Mucosa of rectum (tissue), 2 donors: ENCODE measurements at regions not wholly inside any gene's neighbourhood (a gene's known extent, or its start where the extent isn't known, plus 50 kb on each side); places are given as distances from the start of the nearest gene placed in this dataset.

Experiments used
- H3K27ac ChIP-seq, 2 donors: one replicate each; pipeline ENCODE4 v1.7.0; 2013; ENCODE audit warnings: inconsistent platforms in 2 of 2, low read depth in 2 of 2, low read length in 2 of 2
- H3K27me3 ChIP-seq, 2 donors: one replicate each; pipeline ENCODE4 v1.7.0; 2013; ENCODE audit warnings: low read length in 2 of 2; ENCODE audit not compliant: control insufficient read depth in 2 of 2, insufficient read depth in 2 of 2
- H3K36me3 ChIP-seq, 2 donors: one replicate each; pipeline ENCODE4 v1.7.0; 2013; ENCODE audit warnings: low read length in 2 of 2; ENCODE audit not compliant: control insufficient read depth in 2 of 2, insufficient read depth in 2 of 2
- H3K4me1 ChIP-seq, 2 donors: one replicate each; pipeline ENCODE4 v1.7.0; 2013; ENCODE audit warnings: low read length in 2 of 2, mild to moderate bottlenecking in 1 of 2; ENCODE audit not compliant: control insufficient read depth in 2 of 2, insufficient read depth in 2 of 2
- H3K4me3 ChIP-seq, 2 donors: one replicate each; pipeline ENCODE4 v1.7.0; 2013; ENCODE audit warnings: low read length in 2 of 2
- H3K9ac ChIP-seq, 2 donors: one replicate each; pipeline ENCODE4 v1.7.0; 2013; ENCODE audit warnings: low read length in 2 of 2, low read depth in 1 of 2, mild to moderate bottlenecking in 1 of 2
- H3K9me3 ChIP-seq, 2 donors: one replicate each; pipeline ENCODE4 v1.7.0; 2013; ENCODE audit warnings: low read length in 2 of 2; ENCODE audit not compliant: control insufficient read depth in 2 of 2
- donor health status: healthy.
- donor health status: Normal muscosa, but diverticular disease.

DNA sequence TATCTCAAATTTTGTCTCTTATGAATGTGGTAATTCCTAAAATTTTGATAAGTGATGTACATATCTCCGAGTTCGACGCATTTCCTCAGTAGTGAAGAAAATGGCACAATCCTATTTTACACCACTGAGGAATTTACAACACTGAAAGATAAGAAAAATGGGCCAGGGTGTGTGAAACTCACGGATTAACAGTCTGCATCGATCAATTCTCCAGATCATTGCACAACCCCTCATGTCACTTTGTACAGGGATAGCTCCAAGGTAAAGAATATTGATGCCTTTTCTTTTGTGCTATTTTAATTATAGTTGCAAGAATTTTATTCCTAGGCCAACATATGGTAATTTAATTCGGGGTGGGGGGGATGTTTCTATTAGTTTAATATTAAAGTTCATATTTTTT, 268.7 kb upstream of the VCX3A start:
- Histone ChIP-seq H3K36me3 (no peaks in the 10 kb centered on the region), H3K9ac (no peak overlapping the region), H3K4me3 (no peak overlapping the region), H3K27ac (no peak overlapping the region), H3K27me3 (no peaks in the 10 kb centered on the region), H3K9me3 (no peaks in the 10 kb centered on the region), H3K4me1 (no peaks in the 10 kb centered on the region)

- no peaks in the 10 kb centered on the region for H3K27me3 ChIP-seq
- H3K9me3 ChIP-seq: no peaks in the 10 kb centered on the region
- H3K36me3 ChIP-seq: no peaks in the 10 kb centered on the region
- H3K9ac ChIP-seq: no peak overlapping the region
- H3K4me1 ChIP-seq: no peaks in the 10 kb centered on the region
- H3K27ac ChIP-seq: no peak overlapping the region
- no peak overlapping the region for H3K4me3 ChIP-seq
These were observed 258.1 kb upstream of the VCX3A start for GRCh38 chrX:6793000-6793399.

DNA sequence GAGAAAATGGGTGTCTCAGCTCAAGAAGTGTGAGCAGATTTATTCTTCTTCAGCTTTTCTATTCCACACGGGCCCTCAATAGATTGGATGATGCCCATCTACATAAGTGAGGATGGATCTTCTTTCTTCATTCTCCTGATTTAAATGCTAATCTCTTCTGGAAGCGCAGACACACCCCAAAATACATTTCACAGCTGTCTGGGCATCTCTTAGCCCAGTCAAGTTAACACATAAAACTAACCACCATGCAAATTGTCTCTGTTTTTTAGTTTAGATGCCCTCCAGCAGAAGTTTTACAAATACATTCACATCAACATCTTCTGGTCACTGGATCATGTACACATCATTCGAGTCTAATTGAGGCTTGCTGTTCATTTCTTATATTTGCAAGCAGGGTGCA, 249.0 kb upstream of the VCX3A start:
- no peaks in the 10 kb centered on the region for H3K9me3 ChIP-seq
- H3K9ac ChIP-seq: no peak overlapping the region
- H3K27ac ChIP-seq: no peak overlapping the region
- H3K4me3 ChIP-seq: no peak overlapping the region
- H3K4me1 ChIP-seq: no peaks in the 10 kb centered on the region
- H3K27me3 ChIP-seq: no peaks in the 10 kb centered on the region
- H3K36me3 ChIP-seq: no peaks in the 10 kb centered on the region

GRCh38 chrX:6782831-6783230, 247.9 kb upstream of the VCX3A start:
- Histone ChIP-seq H3K36me3 (no peaks in the 10 kb centered on the region), H3K27me3 (no peaks in the 10 kb centered on the region), H3K9ac (no peak overlapping the region), H3K27ac (no peak overlapping the region), H3K9me3 (no peaks in the 10 kb centered on the region), H3K4me3 (no peak overlapping the region), H3K4me1 (no peaks in the 10 kb centered on the region)

DNA sequence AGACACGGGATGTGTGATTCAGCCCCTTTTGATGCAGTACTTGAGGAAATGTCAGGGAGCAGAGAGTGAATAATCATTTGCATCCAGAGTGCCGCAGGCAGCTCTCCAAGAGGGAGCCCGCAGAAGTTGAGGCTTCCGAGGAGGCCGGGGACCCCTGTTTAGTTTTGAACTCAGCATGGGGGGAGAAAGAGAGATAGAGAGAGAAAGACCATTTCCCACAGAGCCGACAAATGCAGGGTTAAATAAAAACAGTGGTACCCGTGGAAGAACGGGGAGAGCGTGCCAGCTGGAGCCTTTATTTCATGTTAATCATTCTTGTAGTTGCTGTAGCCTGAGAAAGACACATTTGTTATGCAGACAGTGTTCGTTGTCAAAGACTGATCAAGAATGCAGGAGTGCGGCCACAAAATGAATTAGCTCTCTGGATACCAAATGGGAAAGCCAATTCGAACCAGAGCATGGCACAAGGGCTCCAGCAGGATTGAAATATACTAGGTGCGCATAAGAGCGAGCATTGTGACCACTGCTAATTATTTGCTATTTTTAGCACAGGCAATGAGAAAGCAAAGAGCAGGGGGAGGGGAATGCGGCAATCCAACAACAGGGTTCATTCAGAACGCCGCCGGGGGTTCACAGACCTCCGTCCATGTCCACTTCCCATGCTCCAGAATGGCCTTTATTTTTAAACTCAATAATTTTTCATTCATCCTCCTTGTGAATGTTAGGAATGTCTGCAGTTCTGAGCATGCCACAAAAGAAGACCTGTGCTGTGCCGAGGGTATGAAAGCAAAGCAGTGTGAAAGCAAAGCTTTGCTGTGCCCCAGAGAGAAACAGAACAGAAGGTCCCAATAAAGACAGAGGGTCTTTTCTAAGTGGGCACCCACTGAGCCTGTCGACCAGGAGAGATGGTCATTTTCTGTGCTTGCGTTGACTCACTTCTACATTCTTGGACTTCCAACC, 243.9 kb upstream of the VCX3A start:
- H3K9me3 ChIP-seq: no peaks in the 10 kb centered on the region
- no peak overlapping the region for H3K9ac ChIP-seq
- no peaks in the 10 kb centered on the region for H3K36me3 ChIP-seq
- H3K4me3 ChIP-seq: peak overlapping the region in 1 of 2 donors; percentile 31
- H3K27ac ChIP-seq: no peak overlapping the region
- H3K27me3 ChIP-seq: no peaks in the 10 kb centered on the region
- no peaks in the 10 kb centered on the region for H3K4me1 ChIP-seq

GRCh38 chrX:6777238-6778002, 242.5 kb upstream of the VCX3A start:
- Histone ChIP-seq H3K27ac (no peak overlapping the region), H3K4me3 (no peak overlapping the region), H3K9ac (no peak overlapping the region), H3K27me3 (no peaks in the 10 kb centered on the region), H3K4me1 (no peaks in the 10 kb centered on the region), H3K9me3 (no peaks in the 10 kb centered on the region), H3K36me3 (no peaks in the 10 kb centered on the region)

DNA sequence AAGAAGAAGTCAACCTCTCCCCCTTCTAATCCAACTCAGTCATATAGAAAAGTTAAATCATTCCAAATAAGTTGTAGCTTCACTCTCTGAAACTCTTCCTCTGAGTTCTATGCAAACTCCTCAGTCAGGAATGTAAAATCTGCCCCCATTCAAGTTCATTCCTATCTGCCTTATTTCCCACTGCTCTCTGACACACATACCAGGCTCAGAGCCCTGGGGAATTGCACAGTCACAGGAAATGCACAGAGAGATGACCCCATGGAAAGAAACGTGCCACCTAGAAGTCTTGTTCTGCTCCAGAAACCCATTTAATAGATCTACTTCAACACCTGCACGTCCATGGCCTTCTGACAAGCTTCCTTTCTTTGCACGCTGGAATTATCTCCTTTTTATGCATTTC, 236.0 kb upstream of the VCX3A start:
- H3K9me3 ChIP-seq: no peaks in the 10 kb centered on the region
- no peak overlapping the region for H3K27ac ChIP-seq
- H3K27me3 ChIP-seq: no peaks in the 10 kb centered on the region
- H3K9ac ChIP-seq: no peak overlapping the region
- no peaks in the 10 kb centered on the region for H3K4me1 ChIP-seq
- H3K36me3 ChIP-seq: no peaks in the 10 kb centered on the region
- H3K4me3 ChIP-seq: no peak overlapping the region

DNA sequence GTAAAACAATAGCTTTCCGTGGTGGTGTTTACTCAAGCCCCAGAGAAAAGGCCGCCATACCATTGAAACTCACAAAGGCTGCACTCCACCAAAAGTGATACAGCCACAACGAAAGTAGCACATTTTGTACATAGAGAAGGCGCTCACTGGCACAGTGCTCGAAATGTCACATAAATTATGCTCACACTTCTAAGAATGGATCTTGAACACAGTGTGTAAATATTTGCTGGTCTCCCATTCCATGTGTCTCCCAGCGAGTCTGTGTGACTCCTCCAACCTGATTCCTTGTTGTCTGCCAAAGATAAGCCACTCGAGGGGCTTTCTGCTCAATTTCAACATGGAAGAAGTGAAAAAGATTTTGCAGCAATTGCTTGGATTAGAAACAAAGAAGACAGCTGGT, 234.0 kb upstream of the VCX3A start:
- H3K4me1 ChIP-seq: no peaks in the 10 kb centered on the region
- no peak overlapping the region for H3K4me3 ChIP-seq
- H3K36me3 ChIP-seq: no peaks in the 10 kb centered on the region
- H3K27me3 ChIP-seq: no peaks in the 10 kb centered on the region
- H3K27ac ChIP-seq: no peak overlapping the region
- H3K9ac ChIP-seq: no peak overlapping the region
- no peaks in the 10 kb centered on the region for H3K9me3 ChIP-seq

DNA sequence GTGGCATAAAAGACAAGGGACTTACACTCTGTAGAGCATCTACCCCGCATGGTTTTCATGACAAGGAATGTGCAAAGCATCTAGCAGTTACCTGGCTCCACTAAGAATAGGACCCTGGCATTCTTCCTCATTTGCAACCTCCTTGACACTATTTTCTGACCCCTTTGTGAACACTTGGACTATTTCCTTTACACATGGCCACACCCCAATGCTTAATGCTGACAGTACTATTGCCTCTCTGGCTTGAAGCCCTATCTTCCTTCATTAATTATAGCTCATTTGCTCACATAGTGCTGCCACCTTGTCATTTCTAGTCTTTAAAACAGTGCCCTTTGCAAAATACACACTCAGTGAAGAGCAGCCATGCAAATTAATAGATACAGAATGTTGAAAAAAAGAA, 226.3 kb upstream of the VCX3A start:
- H3K36me3 ChIP-seq: no peaks in the 10 kb centered on the region
- peaks cover 0 to 3% of the 10 kb centered on the region in 2 donors for H3K9me3 ChIP-seq
- no peak overlapping the region for H3K4me3 ChIP-seq
- no peaks in the 10 kb centered on the region for H3K27me3 ChIP-seq
- H3K4me1 ChIP-seq: no peaks in the 10 kb centered on the region
- no peak overlapping the region for H3K9ac ChIP-seq
- no peak overlapping the region for H3K27ac ChIP-seq

- H3K4me1 ChIP-seq: no peaks in the 10 kb centered on the region
- H3K27me3 ChIP-seq: no peaks in the 10 kb centered on the region
- peaks cover 0 to 3% of the 10 kb centered on the region in 2 donors for H3K9me3 ChIP-seq
- H3K9ac ChIP-seq: no peak overlapping the region
- H3K4me3 ChIP-seq: no peak overlapping the region
- no peaks in the 10 kb centered on the region for H3K36me3 ChIP-seq
- H3K27ac ChIP-seq: no peak overlapping the region
These were observed 224.9 kb upstream of the VCX3A start for GRCh38 chrX:6759655-6760375.
